GM23248 (cell line): ENCODE measurements at regions not wholly inside any gene's neighbourhood (a gene's known extent, or its start where the extent isn't known, plus 50 kb on each side); places are given as distances from the start of the nearest gene placed in this dataset.

ENCODE experiments used
- EZH2 ChIP-seq: fragments of 200-600 bp; sonication (generic); IDR thresholded peaks from 2 replicates; pipeline ENCODE4 v1.6.1; 2018; ENCODE audit warnings: antibody characterized with exemption, mild to moderate bottlenecking; ENCODE audit not compliant: insufficient read depth, poor library complexity, severe bottlenecking
- EZH2phosphoT487 ChIP-seq: fragments of 200-600 bp; sonication (generic); IDR thresholded peaks from 2 replicates; pipeline ENCODE4 v1.6.1; 2018; ENCODE audit warnings: antibody characterized with exemption, moderate library complexity, mild to moderate bottlenecking, low read depth; ENCODE audit not compliant: insufficient read depth

- TF ChIP-seq EZH2 (no peak), EZH2phosphoT487 (no peak)
Observed at GRCh38 chr2:195604706-195605105, 52.3 kb upstream of the SLC39A10 start.
